Suppressor macrophage treated with lipopolysaccharide for 4 hours (primary cell): ENCODE measurements at regions not wholly inside any gene's neighbourhood (a gene's known extent, or its start where the extent isn't known, plus 50 kb on each side); places are given as distances from the start of the nearest gene placed in this dataset.

Experiments used
- DNase-seq: peaks from one replicate; pipeline ENCODE4 v3.0.0-alpha.2; 2020

- DNase-seq = no peak
Observed at GRCh38 chr10:124346831-124347230, 71.9 kb downstream of the OAT start.

DNA sequence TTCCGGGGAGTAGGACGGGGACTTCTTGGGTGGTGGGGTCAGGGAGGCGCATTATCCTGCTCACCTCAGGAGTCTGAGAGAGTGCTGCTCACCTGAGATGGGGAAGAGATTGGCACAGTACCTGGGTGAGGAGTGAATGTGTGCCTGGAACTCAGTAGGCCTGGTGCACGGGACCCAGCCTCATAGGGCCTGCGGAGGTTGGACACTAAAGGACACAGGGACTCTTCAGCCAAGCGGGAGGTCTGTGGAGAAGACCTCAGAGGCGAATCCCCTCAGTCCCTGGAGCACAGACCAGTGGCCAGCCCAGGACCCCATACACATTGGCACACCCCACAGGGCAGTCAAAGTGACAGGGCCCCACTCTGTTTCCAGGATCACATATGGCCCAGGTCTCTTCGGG is 73.2 kb downstream of the OAT start:
- no peak for DNase-seq

- no peak for DNase-seq
Observed at GRCh38 chr10:124344931-124345330, 73.8 kb downstream of the OAT start.

- DNase-seq = no peak
Observed at GRCh38 chr10:124344266-124344590, 74.5 kb downstream of the OAT start.

DNA sequence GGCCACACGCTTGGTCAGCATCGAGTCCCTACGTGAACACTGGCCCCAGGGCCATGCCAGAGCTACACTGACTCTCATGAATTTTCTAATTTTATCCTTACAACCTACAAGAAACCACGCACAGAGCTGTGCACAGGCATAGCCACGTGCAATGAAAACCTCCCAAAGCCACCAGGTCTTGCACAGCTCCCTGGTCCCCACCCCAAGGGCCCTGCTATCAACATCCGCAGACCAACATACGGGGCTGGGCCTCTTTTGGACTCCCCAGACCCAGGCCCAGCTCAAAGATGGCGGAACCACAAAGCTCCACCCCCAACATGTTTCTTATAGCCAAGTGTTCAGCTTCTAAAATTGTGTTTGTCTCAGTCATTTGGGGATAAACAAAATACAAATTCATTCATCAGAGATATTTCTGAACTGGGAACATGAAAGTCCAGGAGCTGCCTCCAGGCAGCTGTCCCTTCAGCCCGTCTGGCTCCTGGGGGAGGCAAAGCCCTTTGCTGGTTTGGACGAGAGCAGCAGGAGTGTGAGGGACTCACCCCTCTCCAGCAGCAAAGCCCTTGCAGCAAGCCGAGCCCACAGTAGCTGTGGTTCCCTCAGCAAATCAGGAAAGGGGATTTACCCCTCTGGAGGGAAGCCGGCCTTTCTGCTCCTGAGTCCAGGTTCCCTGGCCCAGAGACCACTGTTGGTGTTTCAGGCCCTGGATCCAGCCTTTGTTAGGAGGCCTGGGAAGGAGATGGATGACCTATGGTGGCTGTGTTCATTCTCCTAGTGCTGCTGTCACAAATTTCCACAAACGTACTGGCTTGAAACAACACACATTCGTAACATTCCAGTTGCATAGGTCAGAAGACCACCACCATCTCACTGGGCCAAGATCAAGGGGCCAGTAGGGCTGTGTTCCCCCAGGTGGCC is 75.1 kb downstream of the OAT start:
- DNase-seq = no peak

GRCh38 chr10:124342821-124343170 is 75.9 kb downstream of the OAT start:
- no peak for DNase-seq

- no peak for DNase-seq
Observed at GRCh38 chr10:124342136-124342820, 76.4 kb downstream of the OAT start.

GRCh38 chr10:124341768-124342135 is 77.0 kb downstream of the OAT start:
- DNase-seq = peak; percentile 72

DNA sequence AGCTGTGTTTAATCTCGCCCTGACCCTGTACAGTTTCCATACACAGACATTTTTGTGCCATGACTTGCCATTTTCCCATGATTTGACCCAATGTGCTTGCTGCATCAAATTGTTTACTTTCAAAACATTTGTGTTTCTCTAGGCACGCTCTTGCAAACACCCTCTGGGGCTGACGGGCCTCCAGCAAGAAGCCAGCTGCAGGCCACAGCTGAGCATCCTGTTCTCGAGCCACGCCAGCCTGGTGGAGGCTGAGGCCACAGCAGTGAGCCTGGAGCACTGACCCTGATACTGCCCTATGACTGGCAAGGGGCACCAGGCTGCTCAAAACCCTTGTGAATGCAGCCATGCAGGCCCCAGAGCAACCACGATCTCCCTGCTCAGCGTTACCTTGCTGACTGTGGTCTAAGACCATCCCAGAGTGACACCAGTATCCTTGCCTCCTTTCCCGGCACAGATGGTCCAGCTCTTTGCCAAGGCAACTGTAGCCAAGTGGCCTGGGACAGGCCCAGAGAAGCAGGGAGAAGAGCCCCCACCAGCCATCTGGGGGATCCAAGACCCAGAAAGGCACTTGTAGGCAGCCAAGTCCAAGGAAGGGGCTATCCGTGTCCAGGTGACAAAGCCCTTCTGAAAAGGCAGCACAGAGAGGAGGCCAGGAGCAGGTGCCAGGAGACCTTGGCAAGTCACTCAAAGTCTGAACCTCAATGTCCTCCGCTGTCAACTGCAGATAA is 78.5 kb downstream of the OAT start:
- DNase-seq = no peak

GRCh38 chr10:124339119-124340032 is 79.3 kb downstream of the OAT start:
- DNase-seq = peak; percentile 25

GRCh38 chr10:124338276-124338925 is 80.3 kb downstream of the OAT start:
- no peak for DNase-seq

DNA sequence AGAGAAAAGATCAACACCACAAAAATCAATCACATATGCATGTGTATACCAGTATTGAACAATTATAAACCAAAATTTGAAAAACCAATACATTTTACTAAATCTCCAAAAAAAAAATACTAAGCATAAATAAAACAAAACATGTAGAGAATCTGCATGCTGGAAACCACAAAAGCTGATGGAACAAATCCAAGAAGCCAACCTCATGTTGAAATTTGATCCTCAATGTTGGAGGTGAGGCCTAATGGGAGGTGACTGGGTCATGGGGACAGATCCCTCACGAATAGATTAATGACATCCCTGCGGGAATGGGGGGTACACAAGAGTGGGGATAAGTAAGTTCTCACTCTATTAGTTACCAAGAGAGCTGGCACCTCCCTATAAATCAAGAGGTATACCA is 82.5 kb downstream of the OAT start:
- DNase-seq = no peak

- no peak for DNase-seq
Observed at GRCh38 chr10:124333931-124334330, 84.8 kb downstream of the OAT start.

DNA sequence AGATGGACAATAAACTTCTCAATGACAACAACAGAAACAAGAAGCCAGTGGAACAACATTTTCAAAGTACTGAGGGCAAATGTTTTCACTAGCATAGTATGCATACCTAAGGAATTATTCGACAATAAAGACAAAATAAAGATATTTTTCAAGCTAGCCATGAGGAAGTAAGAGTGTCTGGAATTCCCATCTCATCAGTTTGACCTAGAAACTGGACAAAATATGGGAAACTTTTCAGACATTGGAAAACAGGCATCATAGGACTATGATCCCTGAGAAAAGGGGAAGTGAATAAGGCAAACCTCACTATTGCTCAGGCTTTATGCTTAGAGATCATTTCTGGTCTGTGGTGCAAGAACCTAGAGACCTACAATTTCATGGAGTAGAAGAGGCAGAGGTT is 86.3 kb downstream of the OAT start:
- peak; percentile 87 for DNase-seq

DNA sequence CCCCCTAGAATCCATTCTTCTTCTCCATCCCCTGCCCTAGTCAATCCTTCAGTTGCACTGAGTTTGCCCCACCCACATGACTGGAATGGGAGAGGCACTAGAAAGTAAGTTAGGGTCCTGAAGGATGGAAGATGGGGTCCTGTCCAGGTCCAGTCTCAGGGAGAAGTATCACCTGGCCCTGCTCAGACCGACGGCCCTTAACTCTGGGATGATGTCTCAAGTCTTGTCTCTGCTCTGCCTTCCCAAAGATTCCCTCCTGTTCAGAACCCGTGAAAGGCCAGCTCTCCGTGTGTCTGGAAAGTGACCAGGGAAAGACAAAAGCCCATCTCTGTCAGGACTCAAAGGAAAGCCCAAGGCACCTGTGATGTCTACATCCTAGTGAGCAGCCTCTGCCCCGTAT is 88.8 kb downstream of the OAT start:
- DNase-seq = no peak

DNA sequence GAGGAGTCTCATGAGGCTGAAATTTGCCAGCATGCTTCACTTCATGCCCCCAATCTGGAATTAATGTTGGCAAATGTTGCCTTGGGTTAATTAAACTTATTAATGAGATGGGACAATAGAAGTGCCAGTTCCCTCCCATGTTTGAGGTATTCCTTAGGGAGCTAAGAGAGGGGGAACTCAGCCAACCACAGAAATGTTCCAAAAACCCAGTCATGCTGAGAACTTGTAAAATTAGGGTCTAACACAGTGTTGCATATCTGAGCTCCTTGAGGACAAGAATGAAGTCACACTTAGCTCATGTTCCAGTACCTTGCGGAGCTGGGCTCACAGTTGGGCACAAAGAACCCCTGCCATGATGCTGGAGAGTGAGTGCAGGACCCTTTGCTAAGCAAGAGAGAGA is 89.4 kb downstream of the OAT start:
- DNase-seq = no peak

DNA sequence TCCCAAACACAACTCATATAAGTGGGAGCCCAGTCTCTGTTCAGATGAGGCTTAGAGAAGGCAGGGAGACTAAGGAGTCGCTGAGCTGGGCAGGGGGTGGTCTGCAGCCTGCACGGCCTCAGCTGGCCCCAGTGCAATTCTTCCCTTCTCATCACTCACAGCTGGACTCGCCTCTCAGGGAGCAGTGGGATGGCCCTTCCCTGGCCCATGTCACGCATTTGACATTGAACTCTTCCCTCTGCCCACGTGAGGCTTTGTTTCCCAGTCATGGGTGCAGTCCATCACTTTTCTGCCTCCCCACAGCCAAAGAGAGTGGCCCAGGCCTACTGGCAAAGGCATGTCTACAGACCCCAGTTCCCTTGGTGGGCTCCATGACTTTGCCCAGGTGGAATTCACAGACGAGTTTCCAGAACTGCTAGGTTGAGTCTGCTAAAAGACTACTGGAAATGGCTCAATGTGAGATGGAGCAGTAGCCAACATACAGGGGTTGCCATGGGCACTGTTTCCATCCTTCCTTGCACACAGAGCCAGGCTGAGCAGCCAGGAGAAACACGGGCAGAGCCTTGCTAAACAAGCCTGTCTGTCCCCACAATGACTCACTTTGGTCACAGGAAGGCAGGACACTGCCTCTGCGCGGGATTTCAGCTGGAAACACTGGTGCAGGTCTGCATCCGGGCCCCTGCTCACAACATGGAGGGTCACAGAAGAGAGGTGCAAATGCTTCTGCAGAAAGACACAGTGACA is 90.1 kb downstream of the OAT start:
- DNase-seq = no peak

- DNase-seq = no peak
Observed at GRCh38 chr10:124325998-124326636, 92.6 kb downstream of the OAT start.

DNA sequence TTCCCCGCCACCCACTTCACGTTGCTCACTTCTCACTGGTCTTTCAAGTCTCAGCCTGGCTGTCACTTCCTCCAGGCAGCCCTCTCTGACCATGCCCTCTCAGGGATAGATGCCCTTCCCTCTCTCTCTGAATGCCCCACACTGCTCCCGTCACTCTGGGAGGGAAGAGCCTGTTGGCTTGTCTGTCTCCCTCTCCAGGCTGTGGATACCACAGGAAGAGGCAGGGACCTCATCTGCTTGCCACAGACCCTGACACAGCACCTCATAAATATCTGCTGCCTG is 93.1 kb downstream of the OAT start:
- DNase-seq = peak; percentile 42

GRCh38 chr10:124324856-124325632 is 93.7 kb downstream of the OAT start:
- DNase-seq = no peak

DNA sequence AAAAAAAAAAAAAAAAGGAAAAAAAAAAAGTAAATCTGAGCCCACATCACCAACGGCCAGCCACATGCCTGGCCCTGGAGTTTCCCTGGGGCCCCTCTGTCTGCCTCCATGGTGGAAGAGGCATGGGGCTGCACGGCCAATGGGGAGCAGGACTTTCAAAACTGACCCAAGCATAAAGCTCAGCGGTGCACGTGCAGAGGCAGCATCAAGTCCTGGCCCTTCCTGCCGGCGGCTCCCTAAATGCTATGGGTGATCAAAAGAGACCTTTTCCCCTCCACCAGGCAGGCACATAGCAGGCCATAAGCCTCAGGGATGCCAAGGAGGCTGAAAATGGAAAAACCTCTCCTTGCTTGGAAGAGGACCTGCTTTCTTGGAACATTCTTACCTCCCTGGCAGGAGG is 94.3 kb downstream of the OAT start:
- DNase-seq = no peak
